ENCODE measurements at regions not wholly inside any gene's neighbourhood (a gene's known extent, or its start where the extent isn't known, plus 50 kb on each side); places are given as distances from the start of the nearest gene placed in this dataset.

- no peak for TF ChIP-seq CTCF (IDR thresholded peaks at IDR 0.05)
- no peak for TF ChIP-seq POLR2A (IDR thresholded peaks at IDR 0.05)
These were observed 371.9 kb downstream of the GABRG1 start for GRCh38 chr4:45751877-45752530.
